HL-60 (cell line): ENCODE measurements at regions not wholly inside any gene's neighbourhood (a gene's known extent, or its start where the extent isn't known, plus 50 kb on each side); places are given as distances from the start of the nearest gene placed in this dataset.

Experiments
- DNase-seq, 2 experiments: peaks; one replicate each; pipeline ENCODE4 v3.0.0-alpha.2; 2010 to 2020; ENCODE audit warnings: low read depth in 1 of 2, low spot score in 1 of 2
- H3K27ac ChIP-seq: fragments of 250-450 bp; sonication (Bioruptor Pico); replicated peaks from 2 replicates; pipeline ENCODE4 v1.5.1; 2020; ENCODE audit warnings: mild to moderate bottlenecking, moderate library complexity
- H3K27me3 ChIP-seq: fragments of 250-450 bp; sonication (Bioruptor Pico); 2 replicates; pipeline ENCODE4 v1.5.1; 2021; ENCODE audit warnings: mild to moderate bottlenecking, moderate library complexity; ENCODE audit not compliant: insufficient read depth, poor library complexity, severe bottlenecking
- H3K4me3 ChIP-seq: replicated peaks from 2 replicates; pipeline ENCODE4 v1.5.1; 2011; ENCODE audit warnings: mild to moderate bottlenecking, control low read depth, low read length; ENCODE audit not compliant: insufficient read depth
- GABPA ChIP-seq: IDR thresholded peaks from 2 replicates; pipeline ENCODE4 v1.6.1; 2012; ENCODE audit warnings: low read depth
- POLR2AphosphoS5 ChIP-seq: IDR thresholded peaks from 2 replicates; pipeline ENCODE4 v1.6.1; 2012; ENCODE audit warnings: low read depth
- SPI1 ChIP-seq: IDR thresholded peaks from 2 replicates; pipeline ENCODE4 v1.6.1; 2012; ENCODE audit warnings: low read depth, mild to moderate bottlenecking, borderline replicate concordance
- TF ChIP-seq, protein P1 (sequence below): IDR thresholded peaks from 2 replicates; pipeline ENCODE4 v1.6.1; 2012; ENCODE audit warnings: low read depth; ENCODE audit not compliant: insufficient replicate concordance
- TF ChIP-seq, protein P2 (sequence below): IDR thresholded peaks from one replicate; pipeline ENCODE4 v1.5.1; 2011; ENCODE audit warnings: low read length, control low read depth, inconsistent platforms; ENCODE audit not compliant: insufficient read depth

- DNase-seq: no peak
- Histone ChIP-seq H3K27me3 (no peaks in the 10 kb centered on the region), H3K27ac (no peak overlapping the region), H3K4me3 (no peak overlapping the region)
- TF ChIP-seq, protein P1, sequence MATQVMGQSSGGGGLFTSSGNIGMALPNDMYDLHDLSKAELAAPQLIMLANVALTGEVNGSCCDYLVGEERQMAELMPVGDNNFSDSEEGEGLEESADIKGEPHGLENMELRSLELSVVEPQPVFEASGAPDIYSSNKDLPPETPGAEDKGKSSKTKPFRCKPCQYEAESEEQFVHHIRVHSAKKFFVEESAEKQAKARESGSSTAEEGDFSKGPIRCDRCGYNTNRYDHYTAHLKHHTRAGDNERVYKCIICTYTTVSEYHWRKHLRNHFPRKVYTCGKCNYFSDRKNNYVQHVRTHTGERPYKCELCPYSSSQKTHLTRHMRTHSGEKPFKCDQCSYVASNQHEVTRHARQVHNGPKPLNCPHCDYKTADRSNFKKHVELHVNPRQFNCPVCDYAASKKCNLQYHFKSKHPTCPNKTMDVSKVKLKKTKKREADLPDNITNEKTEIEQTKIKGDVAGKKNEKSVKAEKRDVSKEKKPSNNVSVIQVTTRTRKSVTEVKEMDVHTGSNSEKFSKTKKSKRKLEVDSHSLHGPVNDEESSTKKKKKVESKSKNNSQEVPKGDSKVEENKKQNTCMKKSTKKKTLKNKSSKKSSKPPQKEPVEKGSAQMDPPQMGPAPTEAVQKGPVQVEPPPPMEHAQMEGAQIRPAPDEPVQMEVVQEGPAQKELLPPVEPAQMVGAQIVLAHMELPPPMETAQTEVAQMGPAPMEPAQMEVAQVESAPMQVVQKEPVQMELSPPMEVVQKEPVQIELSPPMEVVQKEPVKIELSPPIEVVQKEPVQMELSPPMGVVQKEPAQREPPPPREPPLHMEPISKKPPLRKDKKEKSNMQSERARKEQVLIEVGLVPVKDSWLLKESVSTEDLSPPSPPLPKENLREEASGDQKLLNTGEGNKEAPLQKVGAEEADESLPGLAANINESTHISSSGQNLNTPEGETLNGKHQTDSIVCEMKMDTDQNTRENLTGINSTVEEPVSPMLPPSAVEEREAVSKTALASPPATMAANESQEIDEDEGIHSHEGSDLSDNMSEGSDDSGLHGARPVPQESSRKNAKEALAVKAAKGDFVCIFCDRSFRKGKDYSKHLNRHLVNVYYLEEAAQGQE: no peak
- TF ChIP-seq, protein P2, sequence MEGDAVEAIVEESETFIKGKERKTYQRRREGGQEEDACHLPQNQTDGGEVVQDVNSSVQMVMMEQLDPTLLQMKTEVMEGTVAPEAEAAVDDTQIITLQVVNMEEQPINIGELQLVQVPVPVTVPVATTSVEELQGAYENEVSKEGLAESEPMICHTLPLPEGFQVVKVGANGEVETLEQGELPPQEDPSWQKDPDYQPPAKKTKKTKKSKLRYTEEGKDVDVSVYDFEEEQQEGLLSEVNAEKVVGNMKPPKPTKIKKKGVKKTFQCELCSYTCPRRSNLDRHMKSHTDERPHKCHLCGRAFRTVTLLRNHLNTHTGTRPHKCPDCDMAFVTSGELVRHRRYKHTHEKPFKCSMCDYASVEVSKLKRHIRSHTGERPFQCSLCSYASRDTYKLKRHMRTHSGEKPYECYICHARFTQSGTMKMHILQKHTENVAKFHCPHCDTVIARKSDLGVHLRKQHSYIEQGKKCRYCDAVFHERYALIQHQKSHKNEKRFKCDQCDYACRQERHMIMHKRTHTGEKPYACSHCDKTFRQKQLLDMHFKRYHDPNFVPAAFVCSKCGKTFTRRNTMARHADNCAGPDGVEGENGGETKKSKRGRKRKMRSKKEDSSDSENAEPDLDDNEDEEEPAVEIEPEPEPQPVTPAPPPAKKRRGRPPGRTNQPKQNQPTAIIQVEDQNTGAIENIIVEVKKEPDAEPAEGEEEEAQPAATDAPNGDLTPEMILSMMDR: no peak
- no peak for TF ChIP-seq SPI1
- no peak for TF ChIP-seq GABPA
- no peak for TF ChIP-seq POLR2AphosphoS5
These were observed 368.4 kb downstream of the TLE1 start for GRCh38 chr9:81320909-81321482.

DNA sequence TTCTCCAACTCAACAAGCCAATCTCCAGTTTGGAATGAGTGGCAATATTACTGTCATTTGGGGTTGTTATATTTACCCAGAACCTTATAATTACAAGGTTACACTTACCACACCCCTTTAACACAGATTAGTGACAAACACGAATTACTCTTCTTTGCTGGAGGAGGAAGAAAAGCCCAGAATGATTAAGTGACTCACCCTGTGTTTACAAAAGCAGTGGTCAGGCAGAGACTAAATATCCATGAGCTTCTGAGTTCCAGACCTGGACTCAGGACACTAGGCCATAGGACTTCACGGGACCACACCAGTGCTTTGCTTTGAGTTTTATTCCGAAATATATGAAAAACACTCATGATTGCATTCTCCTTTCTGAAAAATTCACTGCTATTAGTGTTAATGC lies 370.8 kb downstream of the TLE1 start:
- no peaks in the 10 kb centered on the region for H3K27me3 ChIP-seq
- no peak overlapping the region for H3K4me3 ChIP-seq
- no peak for DNase-seq
- H3K27ac ChIP-seq: no peak overlapping the region
- TF ChIP-seq GABPA: no peak
- TF ChIP-seq, protein P2: no peak
- no peak for TF ChIP-seq SPI1
- TF ChIP-seq, protein P1: no peak
- no peak for TF ChIP-seq POLR2AphosphoS5

DNA sequence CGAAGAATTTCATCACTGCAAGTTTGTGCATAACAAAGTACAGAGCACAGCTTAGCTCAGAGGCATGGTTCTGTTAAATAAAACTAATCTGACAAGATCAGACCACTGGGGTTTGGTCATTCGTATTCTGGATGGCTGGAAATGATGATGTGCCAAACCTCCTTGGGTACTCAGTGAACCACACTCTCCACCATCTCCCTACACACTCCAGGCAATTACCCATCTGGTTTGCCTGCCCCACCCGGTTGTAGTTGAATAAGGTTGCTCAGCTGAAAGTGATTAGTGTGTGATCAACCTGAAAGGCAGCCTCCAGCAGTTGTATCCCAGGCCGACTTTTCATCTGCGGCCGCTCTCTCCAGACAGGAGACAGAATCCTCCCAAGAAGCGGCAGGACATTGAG lies 371.4 kb downstream of the TLE1 start:
- TF ChIP-seq SPI1: no peak
- TF ChIP-seq, protein P1: no peak
- DNase-seq: no peak
- Histone ChIP-seq H3K27ac (no peak overlapping the region), H3K27me3 (no peaks in the 10 kb centered on the region), H3K4me3 (no peak overlapping the region)

GRCh38 chr9:81317223-81317622 lies 372.1 kb downstream of the TLE1 start:
- TF ChIP-seq GABPA (no peak), POLR2AphosphoS5 (no peak), SPI1 (no peak)
- TF ChIP-seq, protein P2: no peak
- TF ChIP-seq, protein P1: no peak
- H3K27me3 ChIP-seq: no peaks in the 10 kb centered on the region
- no peak overlapping the region for H3K4me3 ChIP-seq
- DNase-seq: no peak
- H3K27ac ChIP-seq: no peak overlapping the region
